Adrenal gland (tissue), 9 donors: ENCODE measurements at regions not wholly inside any gene's neighbourhood (a gene's known extent, or its start where the extent isn't known, plus 50 kb on each side); places are given as distances from the start of the nearest gene placed in this dataset.

Source experiments
- DNase-seq, 7 donors: peaks; one replicate each; pipeline ENCODE4 v3.0.0-alpha.2; 2019 to 2020
- H3K27ac ChIP-seq, 5 donors: fragments of 200-600 bp; sonication (generic) in 4 of 5; 1 replicate in 3 of 5; 2 replicates in 2 of 5; pipeline versions ENCODE4 v1.5.1 to v1.8.0; 2016 to 2020; ENCODE audit warnings: mild to moderate bottlenecking in 1 of 5
- H3K27me3 ChIP-seq: fragments of 200-600 bp; 2 replicates; pipeline ENCODE4 v1.8.0; 2021
- H3K36me3 ChIP-seq, 2 donors: fragments of 200-600 bp; replicated peaks in 1 of 2; 1 replicate in 1 of 2; 2 replicates in 1 of 2; pipeline versions ENCODE4 v1.5.1 to v1.8.0; 2018 to 2022
- H3K4me1 ChIP-seq, 2 donors: fragments of 200-600 bp; replicated peaks in 1 of 2; 1 replicate in 1 of 2; 2 replicates in 1 of 2; pipeline versions ENCODE4 v1.5.1 to v1.8.0; 2018 to 2021
- H3K4me3 ChIP-seq, 4 donors: fragments of 200-600 bp; sonication (generic) in 3 of 4; one replicate each; pipeline ENCODE4 v1.5.1; 2016 to 2018
- H3K9me3 ChIP-seq, 3 donors: fragments of 200-600 bp; sonication (generic) in 1 of 3; replicated peaks in 1 of 3; 1 replicate in 2 of 3; 2 replicates in 1 of 3; pipeline versions ENCODE4 v1.5.1 to v1.8.0; 2016 to 2021
- CTCF ChIP-seq, 6 experiments: fragments of 450-650 bp in 4 of 6; fragments of 200-600 bp in 2 of 6; sonication (generic) in 1 of 6; IDR thresholded peaks; 1 replicate in 5 of 6; 2 replicates in 1 of 6; pipeline versions ENCODE4 v1.5.1 to v1.8.0; 2016 to 2021; ENCODE audit warnings: antibody characterized with exemption in 6 of 6, mild to moderate bottlenecking in 2 of 6, moderate library complexity in 1 of 6
- POLR2A ChIP-seq, 2 donors: fragments of 450-650 bp; IDR thresholded peaks; one replicate each; pipeline ENCODE4 v1.6.1; 2017; ENCODE audit warnings: antibody characterized with exemption in 2 of 2, mild to moderate bottlenecking in 2 of 2, moderate library complexity in 1 of 2
- WGBS, 4 donors: extraction: QIAGEN DNeasy Blood & Tissue Kit in 2 of 4; methylation state at CpG; one replicate each; pipeline versions ENCODE4 v1.1.5 to v1.1.7; 2013 to 2017; 5-methylcytosine and 5-hydroxymethylcytosine counted together
- intact Hi-C, 2 donors: fragments of 100-400 bp; cut with DNase I; formaldehyde crosslinking; loops; one replicate each; pipeline versions ENCODE4 v1.14.1 to v1.15.0; 2022 to 2023
- donor health status: healthy with polysubstance abuse.
- donor health status: Bipolar disorder and iron deficiency.
- donor health status: DM: yes; HTN: yes; CAD: no.
- donor health status: DM: no; HTN: no; CAD: no.
- donor health status: DM: no; HTN: no; CAD: no.

GRCh38 chr3:20353286-20353685, 167.3 kb upstream of the SGO1 start:
- DNase-seq: no peak
- TF ChIP-seq POLR2A (IDR thresholded peaks at IDR 0.05) (no peak), CTCF (IDR thresholded peaks at IDR 0.05) (no peak)
- no peaks in the 10 kb centered on the region for H3K9me3 ChIP-seq
- 81 to 100% (median 95%) methylated on average over 1 of the region's 1 CpG for WGBS, 4 donors
- no peak overlapping the region for H3K4me3 ChIP-seq
- no peaks in the 10 kb centered on the region for H3K36me3 ChIP-seq
- H3K27me3 ChIP-seq: no peaks in the 10 kb centered on the region
- H3K4me1 ChIP-seq: no peaks in the 10 kb centered on the region
- intact Hi-C loops: no loop called here
- H3K27ac ChIP-seq: no peak overlapping the region

GRCh38 chr3:20352546-20353179, 166.7 kb upstream of the SGO1 start:
- TF ChIP-seq CTCF (IDR thresholded peaks at IDR 0.05) (no peak), POLR2A (IDR thresholded peaks at IDR 0.05) (no peak)
- 60 to 69% (median 64%) methylated on average over 3 of the region's 3 CpGs for WGBS, 4 donors
- Histone ChIP-seq H3K27me3 (no peaks in the 10 kb centered on the region), H3K9me3 (no peaks in the 10 kb centered on the region), H3K27ac (no peak overlapping the region), H3K36me3 (no peaks in the 10 kb centered on the region), H3K4me3 (no peak overlapping the region), H3K4me1 (no peaks in the 10 kb centered on the region)
- DNase-seq: no peak
- intact Hi-C loops: no loop called here

GRCh38 chr3:20350449-20350848, 164.4 kb upstream of the SGO1 start:
- DNase-seq: no peak
- TF ChIP-seq POLR2A (IDR thresholded peaks at IDR 0.05) (no peak), CTCF (IDR thresholded peaks at IDR 0.05) (no peak)
- H3K9me3 ChIP-seq: no peaks in the 10 kb centered on the region
- H3K27me3 ChIP-seq: peaks cover 3% of the 10 kb centered on the region
- no peak overlapping the region for H3K27ac ChIP-seq
- no peaks in the 10 kb centered on the region for H3K4me1 ChIP-seq
- no peak overlapping the region for H3K4me3 ChIP-seq
- intact Hi-C loops: no loop called here
- no peaks in the 10 kb centered on the region for H3K36me3 ChIP-seq

GRCh38 chr3:20346916-20347315, 160.9 kb upstream of the SGO1 start:
- H3K4me3 ChIP-seq: no peak overlapping the region
- no peak for DNase-seq
- H3K9me3 ChIP-seq: no peaks in the 10 kb centered on the region
- WGBS, 4 donors: 88 to 96% (median 90%) methylated on average over 2 of the region's 2 CpGs
- no peaks in the 10 kb centered on the region for H3K36me3 ChIP-seq
- H3K27me3 ChIP-seq: peaks cover 3% of the 10 kb centered on the region
- intact Hi-C loops: no loop called here
- TF ChIP-seq CTCF (IDR thresholded peaks at IDR 0.05) (no peak), POLR2A (IDR thresholded peaks at IDR 0.05) (no peak)
- H3K4me1 ChIP-seq: no peaks in the 10 kb centered on the region
- no peak overlapping the region for H3K27ac ChIP-seq
